GM10248 (cell line): ENCODE measurements at regions not wholly inside any gene's neighbourhood (a gene's known extent, or its start where the extent isn't known, plus 50 kb on each side); places are given as distances from the start of the nearest gene placed in this dataset.
"Not testable (repeated sequence)": the region's sequence is repeated elsewhere in the genome, so short reads cannot be mapped to it uniquely, and the experiment has no call there.

Experiments
- CTCF ChIA-PET: fragments of 300-600 bp; sonication (Branson Sonifier 250); formaldehyde crosslinking; extraction: SDS; loops from one replicate; lab custom pipeline; 2021; ENCODE audit warnings: antibody characterized with exemption; lab: Yijun Ruan, JAX
- POLR2A ChIA-PET: fragments of 350-650 bp; sonication (Branson Sonifier 250); formaldehyde crosslinking; extraction: SDS; loops from one replicate; lab custom pipeline; 2020; ENCODE audit warnings: antibody characterized with exemption; lab: Yijun Ruan, JAX
- DNase-seq: peaks from one replicate; pipeline ENCODE4 v3.0.0; 2012; ENCODE audit errors: extremely low spot score
- TF ChIP-seq, protein P1 (sequence below): IDR thresholded peaks from 2 replicates; pipeline ENCODE4 v1.5.1; 2012; ENCODE audit warnings: mild to moderate bottlenecking, low read depth; ENCODE audit errors: extremely low read depth, missing control alignments, control extremely low read depth

DNA sequence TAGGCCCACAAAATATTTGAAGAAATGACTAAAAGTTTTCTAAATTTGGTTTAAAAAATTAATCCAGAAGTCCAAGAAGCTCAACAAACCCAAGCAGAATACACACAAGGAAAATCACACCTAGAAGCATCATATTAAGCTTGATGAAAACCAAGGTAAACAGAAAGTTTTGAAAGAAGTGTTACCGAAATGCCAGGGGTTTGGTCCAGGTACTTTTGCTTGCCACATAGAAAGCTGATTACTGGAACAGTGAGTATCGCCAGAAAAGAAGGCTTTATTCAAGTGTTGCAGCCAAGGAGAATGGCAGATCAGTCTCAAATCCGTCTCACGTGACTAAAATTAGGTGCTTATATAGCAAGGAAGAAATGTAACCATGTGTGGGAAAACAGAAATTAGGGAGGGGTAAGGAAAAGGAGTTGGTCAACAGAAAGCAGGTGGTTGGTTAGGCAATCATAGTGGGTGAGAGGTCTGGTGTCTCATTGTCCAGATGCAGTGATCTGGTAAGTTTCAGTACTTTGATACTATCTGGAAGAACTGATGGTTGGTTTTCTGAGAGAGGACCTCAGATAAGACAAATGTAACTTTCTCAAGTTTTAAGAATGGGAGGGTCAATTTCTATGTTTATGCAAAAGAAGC is 96.9 kb upstream of the MYRIP start:
- ChIA-PET POLR2A (no interaction called here), CTCF (no interaction called here)

DNA sequence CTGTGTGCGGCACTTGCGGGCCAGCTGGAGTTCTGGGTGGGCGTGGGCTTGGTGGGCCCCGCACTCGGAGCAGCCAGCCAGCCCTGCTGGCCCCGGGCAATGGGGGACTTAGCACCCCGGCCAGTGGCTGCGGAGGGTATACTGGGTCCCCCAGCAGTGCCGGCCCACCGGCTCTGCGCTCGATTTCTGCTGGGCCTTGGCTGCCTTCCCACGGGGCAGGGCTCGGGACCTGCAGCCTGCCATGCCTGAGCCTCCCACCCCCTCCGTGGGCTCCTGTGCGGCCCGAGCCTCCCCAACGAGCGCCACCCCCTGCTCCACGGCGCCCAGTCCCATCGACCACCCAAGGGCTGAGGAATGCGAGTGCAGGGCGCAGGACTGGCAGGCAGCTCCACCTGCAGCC is 96.1 kb upstream of the MYRIP start:
- DNase-seq, CTCF ChIA-PET, POLR2A ChIA-PET: not testable (repeated sequence)

More for the DNA sequence above, 96.9 kb upstream of the MYRIP start:
- TF ChIP-seq, protein P1, sequence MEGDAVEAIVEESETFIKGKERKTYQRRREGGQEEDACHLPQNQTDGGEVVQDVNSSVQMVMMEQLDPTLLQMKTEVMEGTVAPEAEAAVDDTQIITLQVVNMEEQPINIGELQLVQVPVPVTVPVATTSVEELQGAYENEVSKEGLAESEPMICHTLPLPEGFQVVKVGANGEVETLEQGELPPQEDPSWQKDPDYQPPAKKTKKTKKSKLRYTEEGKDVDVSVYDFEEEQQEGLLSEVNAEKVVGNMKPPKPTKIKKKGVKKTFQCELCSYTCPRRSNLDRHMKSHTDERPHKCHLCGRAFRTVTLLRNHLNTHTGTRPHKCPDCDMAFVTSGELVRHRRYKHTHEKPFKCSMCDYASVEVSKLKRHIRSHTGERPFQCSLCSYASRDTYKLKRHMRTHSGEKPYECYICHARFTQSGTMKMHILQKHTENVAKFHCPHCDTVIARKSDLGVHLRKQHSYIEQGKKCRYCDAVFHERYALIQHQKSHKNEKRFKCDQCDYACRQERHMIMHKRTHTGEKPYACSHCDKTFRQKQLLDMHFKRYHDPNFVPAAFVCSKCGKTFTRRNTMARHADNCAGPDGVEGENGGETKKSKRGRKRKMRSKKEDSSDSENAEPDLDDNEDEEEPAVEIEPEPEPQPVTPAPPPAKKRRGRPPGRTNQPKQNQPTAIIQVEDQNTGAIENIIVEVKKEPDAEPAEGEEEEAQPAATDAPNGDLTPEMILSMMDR = no peak
- no peak for DNase-seq

DNA sequence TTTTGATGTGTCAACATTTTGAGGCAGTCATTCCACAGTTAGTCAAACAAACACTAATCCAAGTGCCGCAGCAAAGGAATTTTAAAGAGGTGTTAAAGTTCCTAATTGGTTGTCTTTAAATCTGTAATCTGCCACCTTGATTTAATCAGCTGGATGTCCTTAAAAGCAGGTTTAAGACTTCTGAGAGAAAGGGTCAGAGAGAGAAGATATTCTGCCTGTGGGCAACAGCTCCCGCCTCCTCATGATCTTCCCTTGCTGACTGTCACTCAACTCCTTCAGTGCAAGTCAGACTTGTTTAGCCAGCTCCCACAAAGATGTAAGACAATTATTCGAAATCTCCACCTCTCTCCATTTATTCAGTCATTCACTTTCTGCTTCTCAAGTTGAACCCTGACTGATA is 92.6 kb upstream of the MYRIP start:
- TF ChIP-seq, protein P1 = no peak
- DNase-seq = no peak
- ChIA-PET CTCF (interaction anchor here (1.7 kb wide), 1 partner anchor 9 kb away, joined by 7 read pairs; no protein-coding TSS in a partner anchor), POLR2A (no interaction called here)

DNA sequence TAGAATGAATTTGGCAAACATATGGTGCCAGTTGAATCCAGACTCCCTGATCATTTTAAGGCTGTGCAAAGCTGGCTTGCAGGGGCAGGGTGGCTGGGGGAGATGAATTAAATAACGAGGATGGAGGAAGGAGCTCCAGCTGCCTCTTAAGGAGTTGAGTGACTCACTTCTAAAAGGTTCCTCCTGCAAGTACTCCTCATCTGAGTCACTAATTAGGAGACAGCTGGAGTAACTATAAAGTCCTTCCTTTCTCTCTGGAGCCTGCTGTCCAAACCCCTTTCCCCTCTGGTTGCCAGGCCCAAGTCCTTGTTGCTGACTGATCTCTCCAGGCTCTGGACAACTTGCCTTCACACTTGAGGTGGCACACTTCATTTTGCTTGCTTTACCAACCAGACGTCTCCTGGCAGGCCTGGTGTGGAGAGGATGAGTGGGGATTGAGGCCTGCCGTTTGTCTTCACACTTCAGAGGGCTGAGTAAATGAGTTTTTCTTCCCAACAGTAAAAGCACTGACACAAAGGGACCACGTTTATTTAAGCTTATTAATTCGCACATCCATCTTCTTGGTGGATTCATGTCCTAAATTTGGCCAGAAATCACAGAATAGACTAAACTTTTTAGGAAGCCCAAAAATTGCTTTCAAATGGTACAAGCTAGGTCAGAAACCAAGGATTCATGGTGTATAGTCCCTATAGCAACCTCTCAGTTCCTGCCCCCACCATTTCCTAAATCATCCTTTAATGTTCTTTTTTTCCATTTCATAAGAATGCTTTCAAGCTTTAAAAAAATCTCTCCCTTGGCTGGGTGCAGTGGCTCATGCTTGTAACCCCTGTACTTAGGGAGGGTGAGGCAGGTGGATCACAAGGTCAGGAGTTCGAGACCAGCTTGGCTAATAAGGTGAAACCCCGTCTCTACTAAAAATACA is 90.5 kb upstream of the MYRIP start:
- CTCF ChIA-PET = interaction anchor here (1.0 to 1.2 kb wide), 2 partner anchors 21 to 27 kb away, joined by 3 read pairs; no protein-coding TSS in a partner anchor
- TF ChIP-seq, protein P1 = no peak
- POLR2A ChIA-PET = no interaction called here
- no peak for DNase-seq

DNA sequence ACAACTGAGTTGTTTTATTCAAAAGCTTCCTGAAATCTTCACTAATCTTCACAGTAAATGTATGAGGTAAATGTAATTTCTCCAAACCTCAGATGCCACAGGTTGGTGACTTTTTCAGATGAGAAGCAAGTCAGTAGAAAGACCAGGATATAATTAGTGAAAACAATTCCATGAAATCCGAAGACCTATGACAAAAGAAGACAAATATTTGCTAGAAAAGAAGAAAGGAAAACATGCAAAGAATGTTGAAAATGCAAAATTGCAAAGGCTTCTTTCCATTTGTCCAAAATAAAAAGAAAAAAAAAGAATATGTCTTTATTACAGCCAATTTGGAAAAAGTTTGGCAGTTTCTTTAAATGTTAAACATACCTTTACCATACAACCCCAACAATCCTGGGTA is 88.3 kb upstream of the MYRIP start:
- no peak for DNase-seq
- ChIA-PET POLR2A (no interaction called here), CTCF (no interaction called here)
- TF ChIP-seq, protein P1 = no peak

DNA sequence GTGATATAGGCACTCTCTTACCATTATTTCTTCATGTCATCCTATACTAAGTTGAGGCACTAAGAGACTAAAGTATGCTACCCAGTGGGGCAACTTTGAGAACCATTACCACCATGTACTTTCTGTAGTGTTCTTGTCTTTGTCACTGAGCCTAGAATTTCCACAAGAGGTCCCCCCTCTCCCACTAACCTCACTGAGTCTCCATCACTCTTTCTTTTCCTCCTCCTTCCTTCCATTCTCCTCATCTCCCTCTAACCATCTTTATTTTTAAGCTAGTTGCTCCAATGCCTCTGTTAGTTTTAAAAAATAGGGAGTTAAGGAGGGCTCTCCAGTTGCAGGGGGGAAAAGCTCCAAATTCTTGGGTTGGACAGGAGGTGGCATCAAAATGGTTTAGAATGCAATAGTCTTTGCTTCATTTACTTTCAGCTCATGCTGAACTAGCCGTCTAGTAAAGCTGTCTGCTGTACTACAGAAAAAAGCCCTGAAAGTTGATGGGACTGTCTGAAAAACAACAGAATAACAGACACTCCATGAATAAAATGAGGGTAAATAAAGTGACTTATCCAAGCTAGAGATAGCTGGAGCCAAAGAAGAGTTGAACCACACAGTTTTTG is 85.1 kb upstream of the MYRIP start:
- DNase-seq = no peak
- TF ChIP-seq, protein P1 = no peak
- POLR2A ChIA-PET = no interaction called here
- CTCF ChIA-PET = interaction anchor here (0.8 to 2.4 kb wide), 5 partner anchors 8 to 455 kb away, joined by 3 to 9 read pairs (median 3); no protein-coding TSS in a partner anchor
